CD4-positive, alpha-beta memory T cell (primary cell): ENCODE measurements at regions not wholly inside any gene's neighbourhood (a gene's known extent, or its start where the extent isn't known, plus 50 kb on each side); places are given as distances from the start of the nearest gene placed in this dataset.

Experiments used
- CTCF ChIA-PET: fragments of 350-600 bp; sonication (Branson Sonifier 250); formaldehyde crosslinking; loops from one replicate; lab custom pipeline; 2021; ENCODE audit warnings: inconsistent platforms; ENCODE audit not compliant: partially characterized antibody; lab: Charles Lee
- POLR2A ChIA-PET: fragments of 350-600 bp; sonication (Branson Sonifier 250); formaldehyde crosslinking; loops from one replicate; lab custom pipeline; 2021; ENCODE audit not compliant: partially characterized antibody; lab: Charles Lee
- DNase-seq, 5 donors: peaks; one replicate each; pipeline versions ENCODE4 v3.0.0 to v3.0.0-alpha.2; 2020 to 2022; ENCODE audit warnings: mixed read lengths in 1 of 5
- H3K27ac ChIP-seq: one replicate; pipeline ENCODE4 v1.7.0; 2013; ENCODE audit warnings: low read depth, low read length
- H3K27me3 ChIP-seq: 2 replicates; pipeline ENCODE4 v1.7.0; 2013; ENCODE audit warnings: mild to moderate bottlenecking, low read length, moderate library complexity; ENCODE audit not compliant: insufficient read depth
- H3K36me3 ChIP-seq: 2 replicates; pipeline ENCODE4 v1.7.0; 2013; ENCODE audit warnings: mild to moderate bottlenecking, low read length, moderate library complexity; ENCODE audit not compliant: insufficient read depth
- H3K4me1 ChIP-seq: 2 replicates; pipeline ENCODE4 v1.7.0; 2013; ENCODE audit warnings: mild to moderate bottlenecking, low read length, moderate library complexity; ENCODE audit not compliant: insufficient read depth
- H3K4me3 ChIP-seq, 2 donors: one replicate each; pipeline ENCODE4 v1.7.0; 2013; ENCODE audit warnings: low read length in 2 of 2, mild to moderate bottlenecking in 1 of 2
- H3K9me3 ChIP-seq, 2 donors: one replicate each; pipeline ENCODE4 v1.7.0; 2013; ENCODE audit warnings: low read length in 2 of 2, control low read depth in 1 of 2; ENCODE audit not compliant: control insufficient read depth in 1 of 2
- H3K27ac Mint-ChIP-seq, 7 donors: one replicate each; pipeline ENCODE4 v1.8.0; 2020 to 2021; ENCODE audit warnings: mixed read lengths in 7 of 7, mild to moderate bottlenecking in 6 of 7, inconsistent platforms in 3 of 7, moderate library complexity in 3 of 7
- H3K27me3 Mint-ChIP-seq, 2 donors: one replicate each; pipeline ENCODE4 v1.8.0; 2020 to 2021; ENCODE audit warnings: mixed read lengths in 2 of 2
- H3K36me3 Mint-ChIP-seq, 2 donors: one replicate each; pipeline ENCODE4 v1.8.0; 2020 to 2021; ENCODE audit warnings: mixed read lengths in 2 of 2, inconsistent platforms in 1 of 2, mild to moderate bottlenecking in 1 of 2
- H3K4me1 Mint-ChIP-seq, 4 donors: one replicate each; pipeline ENCODE4 v1.8.0; 2020 to 2021; ENCODE audit warnings: mixed read lengths in 4 of 4, mild to moderate bottlenecking in 1 of 4
- H3K4me3 Mint-ChIP-seq, 8 donors: one replicate each; pipeline ENCODE4 v1.8.0; 2020 to 2021; ENCODE audit warnings: mixed read lengths in 8 of 8, mild to moderate bottlenecking in 7 of 8, moderate library complexity in 6 of 8, inconsistent platforms in 3 of 8
- H3K9me3 Mint-ChIP-seq, 8 donors: one replicate each; pipeline ENCODE4 v1.8.0; 2020 to 2021; ENCODE audit warnings: mixed read lengths in 8 of 8, mild to moderate bottlenecking in 5 of 8, inconsistent platforms in 3 of 8, moderate library complexity in 1 of 8
- intact Hi-C: fragments of 100-400 bp; cut with micrococcal nuclease; formaldehyde crosslinking; loops from one replicate; pipeline ENCODE4 v1.15.1; 2023

- no peaks in the 10 kb centered on the region for H3K9me3 ChIP-seq
- Mint-ChIP-seq H3K36me3 (no peaks in the 10 kb centered on the region), H3K9me3 (no peaks in the 10 kb centered on the region), H3K4me3 (no peak overlapping the region), H3K27me3 (peaks cover 0 to 7% of the 10 kb centered on the region in 2 donors), H3K27ac (no peak overlapping the region), H3K4me1 (no peaks in the 10 kb centered on the region)
- intact Hi-C loops, result no loop called here
- no peaks in the 10 kb centered on the region for H3K36me3 ChIP-seq
- no peak for DNase-seq
- H3K4me1 ChIP-seq, result no peaks in the 10 kb centered on the region
- H3K27ac ChIP-seq, result no peak overlapping the region
- no peak overlapping the region for H3K4me3 ChIP-seq
- H3K27me3 ChIP-seq, result no peaks in the 10 kb centered on the region
- ChIA-PET POLR2A (no interaction called here), CTCF (no interaction called here)
Observed at GRCh38 chr5:135225856-135226560, 173.0 kb downstream of the MACROH2A1 start.

DNA sequence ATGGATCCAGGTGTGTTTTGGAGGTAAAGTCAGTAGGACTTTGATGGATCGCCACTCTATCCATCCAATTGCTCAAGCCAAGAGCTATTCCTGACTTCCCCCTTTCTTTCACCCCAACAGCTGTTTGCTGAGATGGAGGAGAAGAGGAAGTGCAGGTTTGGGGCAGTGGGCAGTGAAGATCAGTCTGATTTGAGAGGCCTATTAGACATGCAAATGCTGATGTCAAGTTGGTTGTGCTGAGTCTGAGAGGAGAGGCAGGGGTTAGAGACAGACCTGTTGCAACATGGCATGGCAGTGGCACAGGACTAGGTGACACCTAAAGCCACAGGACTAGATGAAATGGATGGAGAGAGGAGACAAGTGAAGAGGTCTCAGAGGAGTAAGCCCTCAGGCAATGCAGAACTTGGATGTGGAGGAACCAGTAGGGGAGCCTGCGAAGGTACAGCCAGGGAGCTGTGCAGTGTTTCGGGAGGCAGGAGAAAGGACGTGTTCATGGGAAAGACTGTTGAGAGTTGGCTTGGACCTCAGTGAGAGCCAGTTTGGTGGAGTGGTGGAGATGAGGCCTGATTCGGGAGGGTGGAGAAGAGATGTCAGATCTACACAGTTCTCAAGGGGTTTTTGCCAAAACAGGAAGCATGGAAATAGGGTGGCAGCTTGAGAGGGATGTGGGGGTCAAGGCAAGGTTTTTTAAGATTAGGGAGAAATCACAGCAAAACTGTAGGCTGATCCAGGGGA, 175.0 kb downstream of the MACROH2A1 start:
- DNase-seq, result no peak
- H3K27me3 Mint-ChIP-seq, result peaks cover 0 to 7% of the 10 kb centered on the region in 2 donors
- no peaks in the 10 kb centered on the region for H3K36me3 ChIP-seq
- CTCF ChIA-PET, result no interaction called here
- no peak overlapping the region for H3K4me3 ChIP-seq
- H3K4me1 Mint-ChIP-seq, result no peaks in the 10 kb centered on the region
- H3K9me3 ChIP-seq, result no peaks in the 10 kb centered on the region
- H3K4me1 ChIP-seq, result no peaks in the 10 kb centered on the region
- H3K9me3 Mint-ChIP-seq, result no peaks in the 10 kb centered on the region
- no peak overlapping the region for H3K27ac Mint-ChIP-seq
- intact Hi-C loops, result no loop called here
- no peaks in the 10 kb centered on the region for H3K27me3 ChIP-seq
- no peak overlapping the region for H3K4me3 Mint-ChIP-seq
- POLR2A ChIA-PET, result no interaction called here
- H3K36me3 Mint-ChIP-seq, result no peaks in the 10 kb centered on the region
- no peak overlapping the region for H3K27ac ChIP-seq

GRCh38 chr5:135223404-135223803, 175.6 kb downstream of the MACROH2A1 start:
- Mint-ChIP-seq H3K4me1 (no peaks in the 10 kb centered on the region), H3K36me3 (no peaks in the 10 kb centered on the region), H3K27ac (no peak overlapping the region), H3K27me3 (peaks cover 0 to 9% of the 10 kb centered on the region in 2 donors), H3K9me3 (no peaks in the 10 kb centered on the region), H3K4me3 (no peak overlapping the region)
- H3K27ac ChIP-seq, result no peak overlapping the region
- ChIA-PET POLR2A (no interaction called here), CTCF (no interaction called here)
- no peak for DNase-seq
- H3K4me1 ChIP-seq, result no peaks in the 10 kb centered on the region
- no peaks in the 10 kb centered on the region for H3K36me3 ChIP-seq
- H3K27me3 ChIP-seq, result no peaks in the 10 kb centered on the region
- no peaks in the 10 kb centered on the region for H3K9me3 ChIP-seq
- no peak overlapping the region for H3K4me3 ChIP-seq
- intact Hi-C loops, result no loop called here

DNA sequence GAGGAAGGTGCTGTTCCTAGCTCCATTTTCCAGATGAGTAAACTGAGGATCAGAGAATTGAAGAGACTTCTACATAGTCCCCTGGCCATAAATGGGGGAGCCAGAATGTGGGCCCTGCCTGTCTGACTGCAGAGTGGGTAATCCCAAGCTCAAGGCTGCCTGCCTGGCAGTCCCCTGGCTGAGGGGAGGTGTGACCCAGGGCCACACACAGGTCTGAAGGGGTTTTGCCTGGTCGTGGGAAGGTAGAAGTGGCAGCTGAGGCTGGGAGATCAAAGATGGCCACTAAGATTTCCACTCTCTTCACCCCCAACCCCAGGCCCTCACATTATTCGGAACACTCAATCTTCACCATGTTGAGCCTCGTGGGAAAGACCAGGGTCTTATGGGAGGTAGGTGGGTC, 176.3 kb downstream of the MACROH2A1 start:
- intact Hi-C loops, result no loop called here
- POLR2A ChIA-PET, result no interaction called here
- no peaks in the 10 kb centered on the region for H3K36me3 ChIP-seq
- CTCF ChIA-PET, result no interaction called here
- H3K4me3 ChIP-seq, result no peak overlapping the region
- H3K27ac ChIP-seq, result no peak overlapping the region
- DNase-seq, result no peak
- H3K4me3 Mint-ChIP-seq, result no peak overlapping the region
- no peaks in the 10 kb centered on the region for H3K9me3 Mint-ChIP-seq
- no peaks in the 10 kb centered on the region for H3K27me3 ChIP-seq
- H3K36me3 Mint-ChIP-seq, result no peaks in the 10 kb centered on the region
- H3K27ac Mint-ChIP-seq, result no peak overlapping the region
- no peaks in the 10 kb centered on the region for H3K4me1 ChIP-seq
- H3K4me1 Mint-ChIP-seq, result no peaks in the 10 kb centered on the region
- H3K27me3 Mint-ChIP-seq, result peaks cover 0 to 9% of the 10 kb centered on the region in 2 donors
- H3K9me3 ChIP-seq, result no peaks in the 10 kb centered on the region

GRCh38 chr5:135222171-135222681, 176.8 kb downstream of the MACROH2A1 start:
- no peaks in the 10 kb centered on the region for H3K27me3 ChIP-seq
- no peaks in the 10 kb centered on the region for H3K4me1 ChIP-seq
- ChIA-PET POLR2A (no interaction called here), CTCF (no interaction called here)
- DNase-seq, result no peak
- no peak overlapping the region for H3K27ac ChIP-seq
- H3K27me3 Mint-ChIP-seq, result peaks cover 0 to 9% of the 10 kb centered on the region in 2 donors
- no peaks in the 10 kb centered on the region for H3K9me3 Mint-ChIP-seq
- no peaks in the 10 kb centered on the region for H3K4me1 Mint-ChIP-seq
- no peak overlapping the region for H3K4me3 Mint-ChIP-seq
- intact Hi-C loops, result no loop called here
- no peak overlapping the region for H3K27ac Mint-ChIP-seq
- no peaks in the 10 kb centered on the region for H3K36me3 Mint-ChIP-seq
- no peaks in the 10 kb centered on the region for H3K9me3 ChIP-seq
- no peak overlapping the region for H3K4me3 ChIP-seq
- H3K36me3 ChIP-seq, result no peaks in the 10 kb centered on the region

DNA sequence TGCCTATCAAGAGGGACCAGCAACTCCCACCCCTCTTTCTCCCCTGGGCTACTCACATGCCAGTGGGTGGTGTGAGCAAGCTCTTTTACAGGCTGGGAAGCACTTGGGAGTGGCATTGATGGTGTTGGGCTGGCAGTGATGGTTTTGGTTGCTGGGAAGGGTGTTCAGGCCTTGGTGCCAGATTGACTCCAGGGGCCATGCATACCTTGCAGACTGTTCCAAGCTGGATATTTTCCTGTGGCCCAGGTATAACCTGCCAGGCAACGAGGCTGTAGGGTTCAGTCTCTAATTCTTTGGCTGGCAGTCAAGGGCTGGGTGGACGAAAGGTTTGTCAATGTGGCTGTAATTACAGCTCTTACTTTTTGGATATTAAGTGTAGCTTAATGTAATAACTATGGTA, 177.3 kb downstream of the MACROH2A1 start:
- DNase-seq, result no peak
- no peaks in the 10 kb centered on the region for H3K27me3 ChIP-seq
- H3K9me3 ChIP-seq, result no peaks in the 10 kb centered on the region
- Mint-ChIP-seq H3K27ac (no peak overlapping the region), H3K36me3 (no peaks in the 10 kb centered on the region), H3K4me1 (no peaks in the 10 kb centered on the region), H3K9me3 (no peaks in the 10 kb centered on the region), H3K4me3 (no peak overlapping the region), H3K27me3 (peaks cover 0 to 9% of the 10 kb centered on the region in 2 donors)
- no peak overlapping the region for H3K4me3 ChIP-seq
- H3K4me1 ChIP-seq, result no peaks in the 10 kb centered on the region
- H3K36me3 ChIP-seq, result no peaks in the 10 kb centered on the region
- ChIA-PET CTCF (no interaction called here), POLR2A (no interaction called here)
- H3K27ac ChIP-seq, result no peak overlapping the region
- intact Hi-C loops, result no loop called here

DNA sequence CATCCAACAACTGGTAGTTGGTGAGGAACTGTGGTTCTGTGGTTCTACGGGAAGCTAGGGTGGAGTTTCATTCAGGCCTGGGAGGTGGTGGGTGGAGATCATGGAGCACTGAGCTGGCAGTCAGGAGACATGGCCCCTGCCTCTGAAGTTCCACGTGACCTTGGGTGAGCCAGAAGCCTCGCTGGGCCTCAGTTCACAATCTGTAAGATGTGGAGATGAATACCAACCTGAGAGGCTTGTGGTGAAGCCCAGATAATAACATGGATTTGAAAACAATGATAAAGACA, 177.9 kb downstream of the MACROH2A1 start:
- H3K4me1 Mint-ChIP-seq, result no peaks in the 10 kb centered on the region
- CTCF ChIA-PET, result no interaction called here
- no peak overlapping the region for H3K27ac Mint-ChIP-seq
- no peaks in the 10 kb centered on the region for H3K9me3 Mint-ChIP-seq
- H3K27ac ChIP-seq, result no peak overlapping the region
- POLR2A ChIA-PET, result no interaction called here
- H3K36me3 ChIP-seq, result no peaks in the 10 kb centered on the region
- intact Hi-C loops, result no loop called here
- no peaks in the 10 kb centered on the region for H3K27me3 ChIP-seq
- H3K27me3 Mint-ChIP-seq, result peaks cover 0 to 9% of the 10 kb centered on the region in 2 donors
- H3K4me1 ChIP-seq, result no peaks in the 10 kb centered on the region
- H3K36me3 Mint-ChIP-seq, result no peaks in the 10 kb centered on the region
- DNase-seq, result no peak
- no peak overlapping the region for H3K4me3 ChIP-seq
- H3K4me3 Mint-ChIP-seq, result no peak overlapping the region
- no peaks in the 10 kb centered on the region for H3K9me3 ChIP-seq
